ENCODE measurements at regions not wholly inside any gene's neighbourhood (a gene's known extent, or its start where the extent isn't known, plus 50 kb on each side); places are given as distances from the start of the nearest gene placed in this dataset.

- TF ChIP-seq ZNF274 (IDR thresholded peaks at IDR 0.05; ENCODE audit: low read depth, low read length) (no peak), YY1 (IDR thresholded peaks at IDR 0.05; ENCODE audit: insufficient read depth, insufficient read length) (no peak), SUZ12 (IDR thresholded peaks at IDR 0.05; ENCODE audit: extremely low read depth, insufficient read depth, insufficient read length) (no peak)
These were observed 1728.3 kb downstream of the SUCLG1 start for GRCh38 chr2:82730811-82731210.

All from NT2/D1 (cell line).